PFSK-1 (cell line): ENCODE measurements at regions not wholly inside any gene's neighbourhood (a gene's known extent, or its start where the extent isn't known, plus 50 kb on each side); places are given as distances from the start of the nearest gene placed in this dataset.

Source experiments
- FOXP2 ChIP-seq: optimal IDR thresholded peaks from 2 replicates; pipeline ENCODE3; 2011; ENCODE audit warnings: borderline replicate concordance, control low read depth, inconsistent platforms; ENCODE audit not compliant: insufficient read depth; ENCODE audit errors: extremely low read length, extremely low read depth
- POLR2AphosphoS5 ChIP-seq: IDR thresholded peaks from 2 replicates; pipeline ENCODE4 v1.6.1; 2012; ENCODE audit warnings: low read depth, mild to moderate bottlenecking, control low read depth, low read length, moderate library complexity
- REST ChIP-seq, 2 experiments: IDR thresholded peaks; 2 replicates each; pipeline versions ENCODE4 v1.6.1 to v1.8.0; 2011 to 2012; ENCODE audit warnings: low read depth in 2 of 2, low read length in 2 of 2, control low read depth in 1 of 2, inconsistent platforms in 1 of 2, mild to moderate bottlenecking in 1 of 2, moderate library complexity in 1 of 2; ENCODE audit not compliant: insufficient read depth in 1 of 2
- SIN3A ChIP-seq: IDR thresholded peaks from 2 replicates; pipeline ENCODE4 v1.6.1; 2012; ENCODE audit warnings: mild to moderate bottlenecking, low read length, moderate library complexity, borderline replicate concordance; ENCODE audit not compliant: insufficient read depth
- TAF1 ChIP-seq: IDR thresholded peaks from 2 replicates; pipeline ENCODE4 v1.6.1; 2012; ENCODE audit warnings: low read length, control low read depth, borderline replicate concordance; ENCODE audit not compliant: insufficient read depth

- no peak for TF ChIP-seq POLR2AphosphoS5
- no peak for TF ChIP-seq REST (IDR thresholded peaks at IDR 0.05; ENCODE audit: insufficient read depth in 1 of 2, low read depth in 2 of 2, low read length in 2 of 2)
- TF ChIP-seq SIN3A, result no peak
- no peak for TF ChIP-seq FOXP2
- no peak for TF ChIP-seq TAF1
Observed at GRCh38 chr13:81874681-81875661, 1534.0 kb upstream of the SPRY2 start.

- no peak for TF ChIP-seq FOXP2
- no peak for TF ChIP-seq SIN3A
- no peak for TF ChIP-seq REST (IDR thresholded peaks at IDR 0.05; ENCODE audit: insufficient read depth in 1 of 2, low read depth in 2 of 2, low read length in 2 of 2)
- TF ChIP-seq TAF1, result no peak
- no peak for TF ChIP-seq POLR2AphosphoS5
Observed at GRCh38 chr13:81874253-81874652, 1533.3 kb upstream of the SPRY2 start.

GRCh38 chr13:81872581-81872980, 1531.7 kb upstream of the SPRY2 start:
- TF ChIP-seq REST (IDR thresholded peaks at IDR 0.05; ENCODE audit: insufficient read depth in 1 of 2, low read depth in 2 of 2, low read length in 2 of 2) (no peak), FOXP2 (no peak), SIN3A (no peak), TAF1 (no peak), POLR2AphosphoS5 (no peak)

GRCh38 chr13:81848291-81848690, 1507.4 kb upstream of the SPRY2 start:
- no peak for TF ChIP-seq REST (IDR thresholded peaks at IDR 0.05; ENCODE audit: insufficient read depth in 1 of 2, low read depth in 2 of 2, low read length in 2 of 2)

GRCh38 chr13:81846771-81847170, 1505.8 kb upstream of the SPRY2 start:
- TF ChIP-seq POLR2AphosphoS5 (no peak), SIN3A (no peak), FOXP2 (no peak), TAF1 (no peak), REST (IDR thresholded peaks at IDR 0.05; ENCODE audit: insufficient read depth in 1 of 2, low read depth in 2 of 2, low read length in 2 of 2) (no peak)
